NCI-H2107 treated with DMSO at 0.1 percent for 48 hours (cell line): ENCODE measurements at regions not wholly inside any gene's neighbourhood (a gene's known extent, or its start where the extent isn't known, plus 50 kb on each side); places are given as distances from the start of the nearest gene placed in this dataset.

Experiments used
- DNase-seq: peaks from one replicate; lab custom pipeline; 2025; ENCODE audit not compliant: unreplicated experiment; lab: John Stamatoyannopoulos, UW

DNA sequence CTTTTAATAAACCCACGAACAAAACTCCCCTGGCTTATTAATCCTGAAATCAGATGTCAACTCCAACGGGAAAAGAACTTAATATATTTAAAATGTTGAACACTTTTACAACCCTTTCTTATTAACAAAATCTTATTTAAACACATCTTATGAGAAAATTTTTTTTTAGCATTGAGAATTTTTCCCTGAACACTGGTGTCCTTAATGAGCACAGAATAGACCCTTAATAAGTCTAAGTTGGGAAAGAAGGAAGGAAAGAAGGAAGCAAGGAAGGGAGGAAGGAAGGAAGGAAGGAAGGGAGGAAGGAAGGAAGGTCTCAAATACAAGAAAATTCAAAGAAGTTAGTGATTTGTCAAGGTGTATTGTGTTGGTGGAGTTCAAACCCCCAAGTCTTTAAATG lies 129.2 kb upstream of the COL1A2 start:
- DNase-seq = no peak

- DNase-seq = no peak
Measured at GRCh38 chr7:94266238-94266644, 128.5 kb upstream of the COL1A2 start.

GRCh38 chr7:94270772-94271171 lies 123.9 kb upstream of the COL1A2 start:
- DNase-seq = no peak

GRCh38 chr7:94272821-94273583 lies 121.7 kb upstream of the COL1A2 start:
- no peak for DNase-seq

DNA sequence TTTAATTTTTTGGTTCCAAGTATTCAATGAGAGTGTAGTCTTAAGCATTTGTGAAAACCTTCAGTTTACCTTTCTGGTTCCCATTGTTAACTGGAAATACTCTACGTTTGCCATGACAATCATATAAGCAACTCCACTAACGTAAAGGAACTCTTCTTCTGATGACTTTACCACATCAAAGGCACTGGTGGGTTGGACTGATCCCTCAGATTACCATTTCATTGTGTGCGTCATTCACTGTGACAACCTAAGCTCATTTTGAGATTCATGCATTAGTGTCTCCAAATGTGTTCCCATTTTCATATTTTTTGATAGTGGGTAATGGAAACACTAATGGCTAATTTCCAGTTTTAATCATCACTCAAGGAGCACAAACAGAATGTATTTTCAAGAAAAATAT lies 119.9 kb upstream of the COL1A2 start:
- no peak for DNase-seq

DNA sequence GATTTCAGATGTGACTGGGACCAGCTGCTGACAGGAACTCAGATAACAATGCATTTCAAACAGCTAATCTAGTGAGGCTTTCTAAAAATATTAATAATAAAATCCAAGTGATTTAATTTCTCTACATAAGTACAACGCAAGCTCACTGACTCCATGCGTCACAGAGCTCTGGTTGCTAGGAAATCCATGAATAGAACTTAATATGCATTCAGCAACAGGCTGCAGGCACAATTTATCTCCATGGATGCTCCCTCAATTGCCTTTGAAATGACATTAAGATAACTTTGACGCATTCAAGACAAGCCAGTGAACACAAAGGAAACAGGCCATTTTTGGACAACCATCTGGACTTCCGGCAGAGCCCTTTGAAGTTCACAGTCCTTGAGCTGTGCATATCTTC lies 118.7 kb upstream of the COL1A2 start:
- no peak for DNase-seq

DNA sequence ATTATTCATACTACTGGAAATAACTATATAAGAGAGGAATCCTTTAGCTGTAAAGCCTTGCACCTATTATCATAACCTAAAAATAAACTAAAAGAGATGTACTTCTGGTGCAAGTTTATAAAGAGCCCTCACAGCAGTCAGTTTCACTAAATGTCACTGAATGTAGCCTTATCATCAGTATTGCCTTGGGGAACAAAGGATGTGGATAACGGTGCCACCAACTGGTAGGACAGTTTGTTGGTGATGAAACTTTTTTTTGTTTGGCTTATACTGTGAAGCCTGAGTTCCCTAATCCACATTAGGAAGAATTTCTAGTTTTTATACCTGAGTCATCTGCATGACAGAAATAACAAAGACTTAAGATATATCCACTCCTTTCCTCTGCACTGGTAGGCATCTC lies 117.9 kb upstream of the COL1A2 start:
- DNase-seq = peak; percentile 51

DNA sequence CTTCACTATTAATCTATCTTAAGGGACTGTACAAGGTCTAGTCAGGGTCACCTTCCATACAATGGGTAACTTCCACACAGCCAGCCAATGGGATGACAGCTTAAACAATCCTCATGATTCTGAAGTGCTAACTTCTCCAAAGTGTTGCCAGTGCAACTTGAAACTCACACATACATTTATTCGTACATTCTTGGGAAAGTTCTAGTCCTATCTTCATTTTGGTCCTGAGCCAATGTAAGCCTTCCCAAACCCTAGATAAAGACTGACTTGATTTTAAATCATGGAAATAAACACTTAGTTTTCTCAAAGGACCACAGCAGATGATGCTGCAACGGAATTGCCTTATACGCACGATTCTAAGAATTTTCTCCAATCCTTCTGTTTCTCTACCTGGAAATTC lies 117.5 kb upstream of the COL1A2 start:
- no peak for DNase-seq

DNA sequence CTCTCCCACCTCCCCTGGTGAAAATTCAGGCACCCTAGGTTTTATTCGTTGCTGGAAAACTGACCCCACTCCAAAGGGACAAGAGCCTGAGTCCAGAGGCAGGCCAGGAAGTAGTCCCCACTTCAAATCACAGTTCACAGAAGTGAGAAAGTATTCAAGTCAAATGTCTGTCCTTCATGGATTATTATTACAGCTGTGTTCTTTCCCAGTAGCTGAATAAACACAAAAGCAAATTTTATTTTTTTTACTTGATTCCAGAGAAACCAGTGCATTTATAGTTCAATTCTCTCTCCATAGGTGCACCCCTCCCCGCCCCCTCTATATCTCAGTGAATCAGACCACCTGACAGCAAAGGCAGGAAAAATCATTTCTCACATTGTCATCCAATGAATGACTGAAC lies 113.8 kb upstream of the COL1A2 start:
- DNase-seq = no peak

DNA sequence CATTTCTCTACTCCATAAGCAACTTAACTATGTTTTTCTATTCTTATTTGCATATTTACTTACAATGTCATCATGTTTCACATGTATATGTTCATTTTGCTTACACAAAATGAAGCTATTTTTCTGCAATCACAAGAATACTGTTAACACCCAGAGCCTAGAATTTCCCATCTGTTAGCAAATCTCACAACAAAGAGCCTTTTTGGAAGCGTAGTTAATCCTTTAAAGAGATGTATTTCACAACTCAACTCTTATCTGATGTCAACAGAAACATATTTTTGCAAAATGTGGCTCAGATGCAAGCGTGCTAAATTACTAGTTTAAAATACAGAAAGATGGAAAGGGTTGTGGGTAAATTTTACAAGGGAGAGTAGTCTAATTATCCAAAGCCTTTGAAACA lies 110.6 kb upstream of the COL1A2 start:
- no peak for DNase-seq

DNA sequence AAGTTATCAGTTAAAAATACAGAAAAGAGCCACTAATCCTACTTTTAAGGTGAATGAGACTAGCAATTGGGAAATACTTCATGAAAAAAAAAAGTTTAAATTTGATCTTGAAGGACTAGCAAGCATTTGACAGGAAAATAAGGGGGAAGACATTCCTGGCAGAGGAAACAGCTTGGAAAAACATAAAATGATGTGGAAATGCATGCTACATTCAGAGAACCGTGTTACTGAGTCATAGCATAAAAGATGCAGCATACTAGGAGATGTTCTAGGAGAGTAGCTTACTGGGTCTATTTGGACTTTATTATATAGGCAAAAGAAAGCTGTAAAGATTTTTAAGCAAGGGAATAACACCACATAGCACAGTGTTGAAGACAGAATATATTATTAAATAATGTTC lies 108.6 kb upstream of the COL1A2 start:
- DNase-seq = no peak

- DNase-seq = no peak
Measured at GRCh38 chr7:94288096-94288495, 106.6 kb upstream of the COL1A2 start.

- peak; percentile 82 for DNase-seq
Measured at GRCh38 chr7:94289071-94289470, 105.6 kb upstream of the COL1A2 start.

- DNase-seq = no peak
Measured at GRCh38 chr7:94294471-94295131, 100.1 kb upstream of the COL1A2 start.

- DNase-seq = peak; percentile 75
Measured at GRCh38 chr7:94295850-94296249, 98.8 kb upstream of the COL1A2 start.

DNA sequence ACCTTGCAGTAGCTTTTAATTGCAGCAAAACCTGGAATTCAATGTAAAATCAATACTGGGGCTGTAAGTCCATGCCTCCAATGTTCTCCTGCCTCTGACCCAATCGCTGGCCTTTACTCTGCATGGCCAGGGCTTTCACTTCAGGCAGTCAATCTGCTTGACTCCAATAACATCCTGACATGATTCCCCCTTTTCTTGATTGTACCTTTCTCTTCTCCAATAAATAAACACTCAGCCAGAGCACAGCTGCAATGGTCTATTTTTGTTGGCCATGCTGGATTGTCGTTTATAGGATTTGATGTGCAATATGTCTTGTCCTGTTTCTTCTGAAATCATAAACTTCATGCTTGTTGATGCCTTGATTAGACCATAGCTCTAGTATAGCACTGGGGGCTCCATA lies 97.8 kb upstream of the COL1A2 start:
- DNase-seq = no peak

DNA sequence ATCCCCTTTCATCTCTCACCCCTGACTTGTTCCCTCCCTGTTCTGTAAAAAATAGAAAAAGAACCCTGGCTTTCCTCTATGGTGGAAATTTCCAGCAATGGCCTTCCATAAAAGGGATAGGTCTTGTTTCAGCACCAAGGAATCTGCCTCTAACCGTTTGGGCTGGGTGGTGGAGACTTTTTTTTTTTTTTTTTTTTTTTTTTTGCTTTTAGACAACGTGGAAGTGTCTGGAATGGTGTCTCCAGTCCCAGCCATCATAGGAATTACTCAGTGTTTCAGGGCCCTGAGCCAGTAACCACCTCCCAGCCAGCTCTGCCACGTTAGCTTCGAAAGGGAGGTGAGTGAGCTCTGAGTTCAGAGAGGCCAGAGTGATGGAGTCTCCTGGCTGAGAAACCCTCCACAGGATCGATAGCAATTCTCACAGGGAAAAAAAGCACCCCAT lies 97.3 kb upstream of the COL1A2 start:
- no peak for DNase-seq

DNA sequence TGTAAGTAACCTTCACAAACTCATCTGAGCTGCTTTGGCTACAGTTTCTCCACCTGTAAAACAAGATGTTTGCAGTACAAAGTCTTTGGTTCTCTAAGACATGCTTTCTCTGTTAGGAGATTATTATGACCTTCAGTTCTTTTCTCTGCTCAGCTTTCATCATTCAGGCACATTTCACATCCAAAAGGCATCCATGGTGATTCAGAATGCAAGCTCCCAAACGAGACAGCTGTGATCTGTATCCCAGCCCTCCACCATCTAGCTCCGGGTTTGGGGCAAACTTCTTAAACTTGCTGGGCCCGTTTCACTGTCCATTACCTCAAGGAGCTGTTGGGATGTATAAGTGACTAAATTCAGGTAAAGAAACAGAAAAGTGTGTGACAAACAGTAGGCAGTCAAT lies 95.8 kb upstream of the COL1A2 start:
- DNase-seq = no peak

- DNase-seq = no peak
Measured at GRCh38 chr7:94300176-94300835, 94.4 kb upstream of the COL1A2 start.

GRCh38 chr7:94301024-94301586 lies 93.6 kb upstream of the COL1A2 start:
- DNase-seq = no peak

DNA sequence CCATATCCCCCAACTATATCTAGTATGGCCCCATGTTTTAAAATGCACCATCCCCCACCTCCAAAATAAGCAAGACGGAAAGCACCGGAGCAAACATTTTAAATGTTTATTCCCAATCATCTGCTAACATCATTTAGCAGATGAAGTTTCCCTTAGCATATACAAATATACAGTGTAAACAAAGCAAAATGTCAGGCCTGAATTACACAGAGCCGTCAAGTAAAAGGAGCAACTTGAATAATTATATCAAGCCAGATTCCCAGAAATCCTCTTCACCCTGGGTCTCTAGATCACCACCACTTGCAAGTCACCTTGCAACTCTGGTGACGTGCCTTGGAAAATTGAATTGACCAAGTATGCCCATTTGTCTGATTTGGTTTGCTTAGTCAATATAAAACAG lies 91.6 kb upstream of the COL1A2 start:
- DNase-seq = no peak

- no peak for DNase-seq
Measured at GRCh38 chr7:94303695-94304094, 91.0 kb upstream of the COL1A2 start.
